ENCODE measurements at regions not wholly inside any gene's neighbourhood (a gene's known extent, or its start where the extent isn't known, plus 50 kb on each side); places are given as distances from the start of the nearest gene placed in this dataset.

- TF ChIP-seq, protein P1, sequence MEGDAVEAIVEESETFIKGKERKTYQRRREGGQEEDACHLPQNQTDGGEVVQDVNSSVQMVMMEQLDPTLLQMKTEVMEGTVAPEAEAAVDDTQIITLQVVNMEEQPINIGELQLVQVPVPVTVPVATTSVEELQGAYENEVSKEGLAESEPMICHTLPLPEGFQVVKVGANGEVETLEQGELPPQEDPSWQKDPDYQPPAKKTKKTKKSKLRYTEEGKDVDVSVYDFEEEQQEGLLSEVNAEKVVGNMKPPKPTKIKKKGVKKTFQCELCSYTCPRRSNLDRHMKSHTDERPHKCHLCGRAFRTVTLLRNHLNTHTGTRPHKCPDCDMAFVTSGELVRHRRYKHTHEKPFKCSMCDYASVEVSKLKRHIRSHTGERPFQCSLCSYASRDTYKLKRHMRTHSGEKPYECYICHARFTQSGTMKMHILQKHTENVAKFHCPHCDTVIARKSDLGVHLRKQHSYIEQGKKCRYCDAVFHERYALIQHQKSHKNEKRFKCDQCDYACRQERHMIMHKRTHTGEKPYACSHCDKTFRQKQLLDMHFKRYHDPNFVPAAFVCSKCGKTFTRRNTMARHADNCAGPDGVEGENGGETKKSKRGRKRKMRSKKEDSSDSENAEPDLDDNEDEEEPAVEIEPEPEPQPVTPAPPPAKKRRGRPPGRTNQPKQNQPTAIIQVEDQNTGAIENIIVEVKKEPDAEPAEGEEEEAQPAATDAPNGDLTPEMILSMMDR (IDR thresholded peaks at IDR 0.05; ENCODE audit: low read depth, low read length) = no peak
- no peak overlapping the region for H3K4me3 ChIP-seq (ENCODE audit: low read depth, low read length)
Observed at GRCh38 chr4:3349116-3349515, 56.3 kb downstream of the RGS12 start.

DNA sequence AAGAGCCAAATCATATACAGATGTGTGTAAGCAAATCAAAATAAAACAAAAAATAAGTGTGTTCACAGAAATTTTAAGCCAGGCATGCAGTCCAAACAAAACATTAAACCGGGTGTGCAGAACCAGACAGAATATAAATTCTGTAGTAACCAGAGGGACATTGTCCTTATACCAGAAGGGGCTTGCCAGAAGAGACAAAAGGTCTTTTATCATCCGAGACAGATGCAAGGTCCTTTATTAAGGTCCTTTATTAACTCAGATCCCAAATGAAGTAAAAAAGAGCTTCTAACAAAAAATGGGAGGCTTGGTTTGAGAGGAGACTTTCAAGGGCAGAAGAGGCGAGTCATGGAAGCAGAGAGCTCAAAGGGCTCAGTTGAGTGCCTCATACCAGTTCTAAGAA, 59.2 kb downstream of the RGS12 start:
- no peak overlapping the region for H3K4me3 ChIP-seq (ENCODE audit: low read depth, low read length)
- TF ChIP-seq, protein P1 (IDR thresholded peaks at IDR 0.05; ENCODE audit: low read depth, low read length) = no peak

- no peak overlapping the region for H3K4me3 ChIP-seq (ENCODE audit: low read depth, low read length)
- TF ChIP-seq, protein P1 (IDR thresholded peaks at IDR 0.05; ENCODE audit: low read depth, low read length) = no peak
Observed at GRCh38 chr4:3352505-3352904, 59.7 kb downstream of the RGS12 start.

DNA sequence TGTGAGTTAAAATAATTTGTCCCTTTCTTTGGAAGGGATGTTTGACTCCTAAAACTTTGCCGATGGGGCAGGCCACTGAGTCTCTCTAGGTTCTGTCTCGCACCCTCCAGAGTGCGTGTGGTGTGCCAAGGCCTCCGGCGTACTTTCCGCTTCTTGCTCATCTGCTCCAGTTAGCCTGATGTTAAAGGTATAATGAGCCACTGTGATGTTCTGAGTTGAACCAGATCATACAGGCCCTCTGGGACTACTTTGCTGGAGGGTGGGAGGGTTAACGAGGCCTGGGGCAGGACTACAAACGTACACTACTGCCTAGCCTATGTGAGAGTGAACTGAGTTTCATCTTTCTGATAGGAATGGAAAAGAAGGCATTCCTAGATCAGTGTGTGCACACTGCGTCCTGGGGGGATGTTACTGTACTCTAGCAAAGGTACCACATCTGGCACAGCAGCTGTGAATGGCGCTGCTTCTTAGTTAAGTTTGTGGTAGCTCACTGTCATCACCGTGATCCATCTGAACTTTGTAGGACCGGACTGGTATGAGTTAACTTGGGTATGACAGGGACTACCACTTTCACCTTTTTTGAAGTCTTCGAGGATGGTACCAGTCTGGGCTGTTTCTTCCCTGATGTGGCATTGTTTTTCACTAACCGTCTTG, 60.2 kb downstream of the RGS12 start:
- TF ChIP-seq, protein P1 (IDR thresholded peaks at IDR 0.05; ENCODE audit: low read depth, low read length) = no peak
- H3K4me3 ChIP-seq (ENCODE audit: low read depth, low read length) = no peak overlapping the region

GRCh38 chr4:3353752-3354454, 61.1 kb downstream of the RGS12 start:
- no peak overlapping the region for H3K4me3 ChIP-seq (ENCODE audit: low read depth, low read length)
- TF ChIP-seq, protein P1 (IDR thresholded peaks at IDR 0.05; ENCODE audit: low read depth, low read length) = no peak

DNA sequence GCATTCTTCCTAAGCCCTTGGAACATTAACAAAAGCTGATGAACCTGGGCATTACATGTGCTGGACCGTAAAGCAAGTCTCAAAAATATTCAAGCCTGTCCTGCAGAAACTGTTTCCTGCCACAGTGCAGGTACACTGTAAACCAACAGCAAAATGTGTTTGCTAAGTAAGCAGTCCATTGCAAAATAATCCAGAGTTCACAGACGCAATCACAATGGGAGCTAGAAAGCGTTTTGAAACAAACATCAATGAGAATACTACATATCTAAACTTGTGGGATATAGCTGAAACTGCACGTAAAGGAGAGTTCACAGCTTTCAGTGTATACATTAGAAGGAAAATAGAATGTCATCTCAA, 61.6 kb downstream of the RGS12 start:
- H3K4me3 ChIP-seq (ENCODE audit: low read depth, low read length) = no peak overlapping the region

DNA sequence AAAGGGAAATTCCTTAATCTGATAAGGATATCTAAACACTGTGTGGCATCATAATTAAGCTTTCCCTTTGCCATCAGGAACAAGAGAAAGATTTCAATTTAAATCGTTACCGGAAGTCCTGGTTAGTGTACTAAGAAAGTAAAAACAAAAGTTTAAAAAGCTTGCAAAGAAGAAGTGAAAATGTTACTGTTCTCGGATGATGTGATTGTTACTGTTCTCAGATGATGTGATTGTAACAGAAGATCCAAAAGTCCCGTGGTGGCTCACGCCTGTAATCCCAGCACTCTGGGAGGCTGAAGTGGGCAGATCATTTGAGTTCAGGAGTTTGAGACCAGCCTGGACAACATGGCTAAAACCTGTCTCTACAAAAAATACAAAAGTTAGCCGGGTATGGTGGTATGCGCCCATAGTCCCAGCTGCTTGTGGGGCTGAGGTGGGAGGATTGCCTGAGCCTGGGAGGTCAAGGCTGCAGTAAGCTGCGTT, 62.5 kb downstream of the RGS12 start:
- TF ChIP-seq, protein P1 (IDR thresholded peaks at IDR 0.05; ENCODE audit: low read depth, low read length) = no peak
- H3K4me3 ChIP-seq (ENCODE audit: low read depth, low read length) = no peak overlapping the region

More for the DNA sequence above, 61.6 kb downstream of the RGS12 start:
- TF ChIP-seq, protein P1 (IDR thresholded peaks at IDR 0.05; ENCODE audit: low read depth, low read length) = no peak
